Vagina (tissue), 2 donors: ENCODE measurements at regions not wholly inside any gene's neighbourhood (a gene's known extent, or its start where the extent isn't known, plus 50 kb on each side); places are given as distances from the start of the nearest gene placed in this dataset.

Experiments used
- DNase-seq, 2 donors: peaks; one replicate each; pipeline ENCODE4 v3.0.0-alpha.2; 2017; ENCODE audit errors: extremely low spot score in 2 of 2
- H3K27ac ChIP-seq: fragments of 200-600 bp; sonication (generic); one replicate; pipeline ENCODE4 v1.5.1; 2019
- H3K27me3 ChIP-seq: fragments of 200-600 bp; sonication (generic); one replicate; pipeline ENCODE4 v1.5.1; 2019
- H3K36me3 ChIP-seq, 2 donors: fragments of 200-600 bp; sonication (generic); one replicate each; pipeline ENCODE4 v1.5.1; 2017 to 2019
- H3K4me1 ChIP-seq: fragments of 200-600 bp; sonication (generic); one replicate; pipeline ENCODE4 v1.5.1; 2019
- H3K4me3 ChIP-seq, 2 donors: fragments of 200-600 bp; sonication (generic); 1 replicate in 1 of 2; 2 replicates in 1 of 2; pipeline ENCODE4 v1.5.1; 2016 to 2019
- H3K9me3 ChIP-seq: fragments of 200-600 bp; sonication (generic); one replicate; pipeline ENCODE4 v1.5.1; 2019
- POLR2A ChIP-seq, 2 donors: fragments of 450-650 bp; IDR thresholded peaks; one replicate each; pipeline ENCODE4 v1.6.1; 2017; ENCODE audit warnings: antibody characterized with exemption in 2 of 2, mild to moderate bottlenecking in 2 of 2, moderate library complexity in 2 of 2
- POLR2AphosphoS5 ChIP-seq, 2 donors: sonication (generic); formaldehyde crosslinking; IDR thresholded peaks; one replicate each; pipeline ENCODE4 v1.9.0; 2017; ENCODE audit warnings: antibody characterized with exemption in 2 of 2, mild to moderate bottlenecking in 2 of 2, low read depth in 1 of 2; ENCODE audit not compliant: insufficient read depth in 1 of 2
- intact Hi-C: fragments of 100-400 bp; cut with DNase I; formaldehyde crosslinking; loops from one replicate; pipeline ENCODE4 v1.15.1; 2023
- TF ChIP-seq, protein P1 (sequence below), 3 experiments: fragments of 450-650 bp in 2 of 3; fragments of 200-600 bp in 1 of 3; sonication (generic) in 1 of 3; IDR thresholded peaks; one replicate each; pipeline ENCODE4 v1.5.1; 2017 to 2019; ENCODE audit warnings: antibody characterized with exemption in 3 of 3, mild to moderate bottlenecking in 2 of 3, moderate library complexity in 2 of 3

DNA sequence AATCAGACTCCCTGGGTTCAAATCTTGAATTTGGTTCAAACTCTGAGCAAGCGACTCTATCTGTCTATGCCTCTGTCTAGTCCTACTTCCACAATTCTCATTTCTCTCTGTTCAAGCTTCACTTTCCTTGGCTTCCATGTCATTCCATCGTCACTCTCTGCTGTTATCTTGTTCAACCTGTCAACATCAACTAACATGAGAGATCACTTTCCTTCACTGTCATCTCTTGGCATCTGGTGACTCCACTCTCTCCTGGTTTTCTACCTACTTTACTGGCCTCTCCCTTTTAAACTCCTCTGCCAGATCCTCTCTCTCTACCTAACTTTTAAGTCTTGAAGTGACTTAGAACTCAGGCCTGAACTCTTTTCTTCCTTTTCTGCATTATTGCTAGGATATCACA is 240.2 kb downstream of the BCAT1 start:
- H3K9me3 ChIP-seq: no peaks in the 10 kb centered on the region
- DNase-seq: no peak
- H3K4me1 ChIP-seq: no peaks in the 10 kb centered on the region
- intact Hi-C loops: loop anchor here (10.0 kb wide), 1 partner anchor 46 kb away; no protein-coding TSS in a partner anchor
- H3K36me3 ChIP-seq: no peaks in the 10 kb centered on the region
- no peak for TF ChIP-seq POLR2AphosphoS5 (IDR thresholded peaks at IDR 0.05; ENCODE audit: insufficient read depth in 1 of 2, low read depth in 1 of 2)
- no peaks in the 10 kb centered on the region for H3K27me3 ChIP-seq
- no peak overlapping the region for H3K4me3 ChIP-seq
- H3K27ac ChIP-seq: no peak overlapping the region

DNA sequence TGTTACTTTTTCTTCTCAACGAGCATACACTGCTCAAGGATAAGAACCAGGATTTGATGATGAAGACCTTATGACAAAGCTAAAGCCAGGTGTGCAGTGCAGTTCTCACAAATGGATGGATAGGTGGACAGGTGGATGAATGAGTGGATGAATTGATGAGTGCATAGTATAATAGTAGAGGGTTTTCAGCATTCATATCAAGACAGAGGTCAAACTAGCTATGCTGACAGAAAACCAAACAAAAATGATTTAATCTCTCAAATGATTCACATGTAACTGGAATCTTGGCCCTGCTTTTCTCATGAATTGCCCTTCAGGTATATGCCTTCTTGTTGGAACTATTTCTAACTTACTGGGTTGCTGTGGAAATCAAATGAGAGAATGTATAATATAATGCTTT is 240.9 kb downstream of the BCAT1 start:
- no peak for TF ChIP-seq POLR2A (IDR thresholded peaks at IDR 0.05)
- no peak for TF ChIP-seq POLR2AphosphoS5 (IDR thresholded peaks at IDR 0.05; ENCODE audit: insufficient read depth in 1 of 2, low read depth in 1 of 2)
- TF ChIP-seq, protein P1, sequence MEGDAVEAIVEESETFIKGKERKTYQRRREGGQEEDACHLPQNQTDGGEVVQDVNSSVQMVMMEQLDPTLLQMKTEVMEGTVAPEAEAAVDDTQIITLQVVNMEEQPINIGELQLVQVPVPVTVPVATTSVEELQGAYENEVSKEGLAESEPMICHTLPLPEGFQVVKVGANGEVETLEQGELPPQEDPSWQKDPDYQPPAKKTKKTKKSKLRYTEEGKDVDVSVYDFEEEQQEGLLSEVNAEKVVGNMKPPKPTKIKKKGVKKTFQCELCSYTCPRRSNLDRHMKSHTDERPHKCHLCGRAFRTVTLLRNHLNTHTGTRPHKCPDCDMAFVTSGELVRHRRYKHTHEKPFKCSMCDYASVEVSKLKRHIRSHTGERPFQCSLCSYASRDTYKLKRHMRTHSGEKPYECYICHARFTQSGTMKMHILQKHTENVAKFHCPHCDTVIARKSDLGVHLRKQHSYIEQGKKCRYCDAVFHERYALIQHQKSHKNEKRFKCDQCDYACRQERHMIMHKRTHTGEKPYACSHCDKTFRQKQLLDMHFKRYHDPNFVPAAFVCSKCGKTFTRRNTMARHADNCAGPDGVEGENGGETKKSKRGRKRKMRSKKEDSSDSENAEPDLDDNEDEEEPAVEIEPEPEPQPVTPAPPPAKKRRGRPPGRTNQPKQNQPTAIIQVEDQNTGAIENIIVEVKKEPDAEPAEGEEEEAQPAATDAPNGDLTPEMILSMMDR (IDR thresholded peaks at IDR 0.05): no peak
- Histone ChIP-seq H3K4me3 (no peak overlapping the region), H3K4me1 (no peaks in the 10 kb centered on the region), H3K27me3 (no peaks in the 10 kb centered on the region), H3K27ac (no peak overlapping the region), H3K36me3 (no peaks in the 10 kb centered on the region), H3K9me3 (no peaks in the 10 kb centered on the region)
- intact Hi-C loops: loop anchor here (10.0 kb wide), 1 partner anchor 47 kb away; no protein-coding TSS in a partner anchor
- no peak for DNase-seq

DNA sequence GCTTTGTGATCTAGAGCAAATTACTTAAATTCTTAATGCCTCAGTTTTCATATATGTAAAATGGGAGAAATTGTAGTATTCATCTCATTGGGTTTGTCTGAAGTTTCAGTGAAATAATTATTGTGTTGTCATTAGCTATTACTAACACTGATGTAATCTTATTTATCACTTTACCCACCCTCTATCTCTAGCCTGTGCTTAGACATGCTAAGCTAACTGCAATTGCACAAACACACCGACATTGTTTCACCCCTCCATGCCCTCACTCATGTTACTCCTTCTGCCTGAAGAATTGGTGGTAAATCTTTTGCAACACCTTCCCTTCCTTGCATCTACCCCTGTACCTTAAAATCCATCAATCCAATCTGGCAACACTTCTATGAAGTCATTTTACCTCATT is 241.6 kb downstream of the BCAT1 start:
- Histone ChIP-seq H3K36me3 (no peaks in the 10 kb centered on the region), H3K4me1 (no peaks in the 10 kb centered on the region), H3K27me3 (no peaks in the 10 kb centered on the region), H3K9me3 (no peaks in the 10 kb centered on the region), H3K4me3 (no peak overlapping the region), H3K27ac (no peak overlapping the region)
- no peak for DNase-seq
- TF ChIP-seq, protein P1 (IDR thresholded peaks at IDR 0.05): no peak
- no peak for TF ChIP-seq POLR2A (IDR thresholded peaks at IDR 0.05)
- intact Hi-C loops: loop anchor here (10.0 kb wide), 1 partner anchor 47 kb away; no protein-coding TSS in a partner anchor

DNA sequence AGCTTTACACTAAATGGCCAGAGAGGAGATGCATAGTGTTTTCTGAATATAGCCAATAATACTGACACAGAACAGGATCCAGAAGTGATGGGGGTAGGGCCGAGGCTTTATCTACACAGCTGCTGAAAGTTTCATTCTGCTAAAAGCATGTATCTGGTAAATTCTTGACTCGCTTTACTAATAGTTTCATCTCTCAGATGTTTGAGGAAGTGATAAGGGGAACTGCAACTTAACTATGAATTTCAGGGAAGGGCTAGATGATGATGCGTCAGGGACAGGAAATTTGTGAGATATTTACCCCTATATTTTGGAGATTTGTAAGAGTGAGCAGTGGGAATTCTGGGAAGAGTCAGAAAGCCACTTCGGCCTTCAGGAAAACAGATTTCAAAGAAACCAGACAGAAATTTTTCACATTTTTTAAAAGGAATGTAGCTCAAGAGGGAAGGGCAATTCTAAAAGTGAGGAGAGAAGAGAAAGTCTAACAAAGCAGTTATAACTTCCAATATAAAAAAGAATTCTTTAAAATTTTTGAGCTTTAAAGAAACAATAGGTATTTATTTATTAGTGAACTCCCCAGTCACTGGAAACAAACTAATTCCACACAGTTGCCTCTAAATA is 243.1 kb downstream of the BCAT1 start:
- intact Hi-C loops: loop anchor here (10.0 kb wide), 1 partner anchor 49 kb away; no protein-coding TSS in a partner anchor
- Histone ChIP-seq H3K36me3 (no peaks in the 10 kb centered on the region), H3K27me3 (no peaks in the 10 kb centered on the region), H3K4me1 (no peaks in the 10 kb centered on the region), H3K4me3 (no peak overlapping the region), H3K9me3 (no peaks in the 10 kb centered on the region), H3K27ac (no peak overlapping the region)
- TF ChIP-seq POLR2A (IDR thresholded peaks at IDR 0.05) (no peak), POLR2AphosphoS5 (IDR thresholded peaks at IDR 0.05; ENCODE audit: insufficient read depth in 1 of 2, low read depth in 1 of 2) (no peak)
- TF ChIP-seq, protein P1 (IDR thresholded peaks at IDR 0.05): no peak
- no peak for DNase-seq

DNA sequence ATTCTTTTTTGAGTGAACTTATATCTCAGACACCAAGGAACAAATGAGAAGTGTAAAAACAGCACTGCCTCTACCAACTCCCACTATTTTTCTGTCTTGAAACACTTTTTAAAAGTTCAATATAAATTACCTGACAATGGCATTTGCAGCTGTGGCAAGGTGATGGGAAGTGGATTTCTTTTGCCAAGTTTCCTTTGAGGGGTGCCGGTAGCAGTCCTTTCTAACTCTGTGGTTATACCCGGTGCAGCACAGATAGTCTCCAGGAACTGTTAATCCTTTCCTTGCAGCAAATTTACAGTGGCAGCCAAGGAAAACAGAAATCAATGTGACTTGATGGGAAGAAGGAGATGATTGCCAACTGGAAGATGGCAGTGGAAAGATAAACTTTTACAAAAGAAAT is 243.7 kb downstream of the BCAT1 start:
- intact Hi-C loops: loop anchor here (10.0 kb wide), 1 partner anchor 50 kb away; no protein-coding TSS in a partner anchor
- no peaks in the 10 kb centered on the region for H3K4me1 ChIP-seq
- H3K27me3 ChIP-seq: no peaks in the 10 kb centered on the region
- H3K4me3 ChIP-seq: no peak overlapping the region
- H3K36me3 ChIP-seq: no peaks in the 10 kb centered on the region
- H3K9me3 ChIP-seq: no peaks in the 10 kb centered on the region
- TF ChIP-seq POLR2A (IDR thresholded peaks at IDR 0.05) (no peak), POLR2AphosphoS5 (IDR thresholded peaks at IDR 0.05; ENCODE audit: insufficient read depth in 1 of 2, low read depth in 1 of 2) (no peak)
- TF ChIP-seq, protein P1 (IDR thresholded peaks at IDR 0.05): no peak
- DNase-seq: no peak
- no peak overlapping the region for H3K27ac ChIP-seq
